Keratinocyte (primary cell): ENCODE measurements at regions not wholly inside any gene's neighbourhood (a gene's known extent, or its start where the extent isn't known, plus 50 kb on each side); places are given as distances from the start of the nearest gene placed in this dataset.

Experiments used
- DNase-seq: peaks from one replicate; pipeline ENCODE4 v3.0.0-alpha.2; 2011; ENCODE audit warnings: low read depth, missing footprints, low spot score
- FAIRE-seq: peaks from 2 replicates; lab custom pipeline; 2011; peaks lifted over from hg19 to GRCh38; lab: Jason Lieb, UNC
- H2AFZ ChIP-seq: 2 replicates; pipeline ENCODE4 v1.6.0; 2012; ENCODE audit warnings: low read length, control low read depth, inconsistent platforms; ENCODE audit not compliant: control insufficient read depth
- H3K27ac ChIP-seq: 2 replicates; pipeline ENCODE4 v1.5.1; 2011; ENCODE audit warnings: low read length; ENCODE audit not compliant: control insufficient read depth, insufficient read depth
- H3K27me3 ChIP-seq: 3 replicates; pipeline ENCODE4 v1.6.0; 2011; ENCODE audit warnings: low read length; ENCODE audit not compliant: control insufficient read depth, insufficient read depth; ENCODE audit errors: extremely low read depth
- H3K36me3 ChIP-seq, 2 experiments: 2 replicates in 1 of 2; 3 replicates in 1 of 2; pipeline ENCODE4 v1.5.1; 2011; ENCODE audit warnings: low read length in 2 of 2, mild to moderate bottlenecking in 1 of 2; ENCODE audit not compliant: control insufficient read depth in 2 of 2, insufficient read depth in 2 of 2; ENCODE audit errors: extremely low read depth in 1 of 2
- H3K4me1 ChIP-seq: 3 replicates; pipeline ENCODE4 v1.5.1; 2011; ENCODE audit warnings: low read length; ENCODE audit not compliant: control insufficient read depth, insufficient read depth; ENCODE audit errors: extremely low read depth
- H3K4me2 ChIP-seq: 3 replicates; pipeline ENCODE4 v1.6.0; 2011; ENCODE audit warnings: low read depth, low read length; ENCODE audit not compliant: control insufficient read depth, insufficient read depth; ENCODE audit errors: extremely low read depth
- H3K4me3 ChIP-seq, 3 experiments: fragments of 200-600 bp in 1 of 3; sonication (generic) in 1 of 3; 2 replicates in 2 of 3; 3 replicates in 1 of 3; pipeline ENCODE4 v1.5.1; 2011 to 2016; ENCODE audit warnings: low read length in 3 of 3, mild to moderate bottlenecking in 3 of 3, control low read depth in 2 of 3, inconsistent platforms in 1 of 3, low read depth in 1 of 3, mixed read lengths in 1 of 3, mixed run types in 1 of 3, moderate library complexity in 1 of 3; ENCODE audit not compliant: control insufficient read depth in 2 of 3, insufficient read depth in 2 of 3; ENCODE audit errors: extremely low read depth in 1 of 3
- H3K79me2 ChIP-seq: 2 replicates; pipeline ENCODE4 v1.6.0; 2012; ENCODE audit warnings: low read length; ENCODE audit not compliant: control insufficient read depth, insufficient read depth
- H3K9ac ChIP-seq: 3 replicates; pipeline ENCODE4 v1.6.0; 2011; ENCODE audit warnings: low read length; ENCODE audit not compliant: control insufficient read depth, insufficient read depth; ENCODE audit errors: extremely low read depth
- H3K9me1 ChIP-seq: 3 replicates; pipeline ENCODE4 v1.6.0; 2011; ENCODE audit warnings: low read length; ENCODE audit not compliant: control insufficient read depth, insufficient read depth; ENCODE audit errors: extremely low read depth
- H3K9me3 ChIP-seq: 2 replicates; pipeline ENCODE4 v1.5.1; 2012; ENCODE audit warnings: low read depth, low read length; ENCODE audit not compliant: control insufficient read depth
- H4K20me1 ChIP-seq: 3 replicates; pipeline ENCODE4 v1.6.0; 2011; ENCODE audit warnings: low read length; ENCODE audit not compliant: control insufficient read depth, insufficient read depth; ENCODE audit errors: extremely low read depth
- EZH2 ChIP-seq: IDR thresholded peaks from one replicate; pipeline ENCODE4 v1.6.1; 2012; ENCODE audit warnings: inconsistent platforms, mild to moderate bottlenecking, low read length, moderate library complexity
- dilution Hi-C: fragments of 300-500 bp; cut with MboI; formaldehyde crosslinking; loops from one replicate; pipeline ENCODE4 v1.7.0; 2020; ENCODE audit warnings: low sequenced_read_pairs; ENCODE audit not compliant: extremely low pct_ligation_motif_present
- TF ChIP-seq, protein P1 (sequence below), 3 experiments: IDR thresholded peaks in 1 of 3; conservative IDR thresholded peaks in 1 of 3; optimal IDR thresholded peaks in 1 of 3; 2 replicates in 2 of 3; 3 replicates in 1 of 3; pipeline versions ENCODE3 to v1.5.1; 2011; ENCODE audit warnings: low read length in 3 of 3, mild to moderate bottlenecking in 3 of 3, moderate library complexity in 2 of 3, control low read depth in 1 of 3, inconsistent platforms in 1 of 3; ENCODE audit not compliant: insufficient read depth in 2 of 3; ENCODE audit errors: extremely low read depth in 1 of 3

DNA sequence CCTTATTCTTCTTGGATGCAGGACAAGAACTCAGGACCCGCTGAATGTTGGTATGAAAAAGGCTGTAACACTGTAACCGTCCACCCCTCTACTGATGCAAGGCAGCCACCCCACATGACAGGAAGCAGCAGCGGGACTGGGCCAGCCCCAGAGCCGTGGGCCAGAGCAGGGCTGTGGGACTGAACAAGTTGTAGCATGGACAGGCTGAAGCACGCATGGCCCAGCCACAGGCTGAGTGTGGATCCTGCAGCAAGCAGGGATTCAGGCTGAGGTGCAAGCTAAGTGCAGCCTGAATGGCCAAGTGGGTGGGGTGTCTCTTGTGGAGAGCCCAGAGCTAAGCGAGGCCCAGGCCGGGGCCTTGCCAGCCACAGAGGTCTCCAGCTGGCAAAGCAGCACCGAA lies 632.2 kb downstream of the SPOCK3 start:
- Histone ChIP-seq H3K4me3 (no peak overlapping the region), H3K9me1 (no peaks in the 10 kb centered on the region), H3K79me2 (no peaks in the 10 kb centered on the region), H3K9me3 (no peaks in the 10 kb centered on the region), H3K36me3 (no peaks in the 10 kb centered on the region), H3K27me3 (no peaks in the 10 kb centered on the region), H3K4me1 (no peaks in the 10 kb centered on the region), H3K27ac (no peak overlapping the region), H3K4me2 (no peak overlapping the region), H3K9ac (no peak overlapping the region), H2AFZ (no peak overlapping the region), H4K20me1 (no peaks in the 10 kb centered on the region)
- no peak for DNase-seq
- no peak for FAIRE-seq
- TF ChIP-seq, protein P1, sequence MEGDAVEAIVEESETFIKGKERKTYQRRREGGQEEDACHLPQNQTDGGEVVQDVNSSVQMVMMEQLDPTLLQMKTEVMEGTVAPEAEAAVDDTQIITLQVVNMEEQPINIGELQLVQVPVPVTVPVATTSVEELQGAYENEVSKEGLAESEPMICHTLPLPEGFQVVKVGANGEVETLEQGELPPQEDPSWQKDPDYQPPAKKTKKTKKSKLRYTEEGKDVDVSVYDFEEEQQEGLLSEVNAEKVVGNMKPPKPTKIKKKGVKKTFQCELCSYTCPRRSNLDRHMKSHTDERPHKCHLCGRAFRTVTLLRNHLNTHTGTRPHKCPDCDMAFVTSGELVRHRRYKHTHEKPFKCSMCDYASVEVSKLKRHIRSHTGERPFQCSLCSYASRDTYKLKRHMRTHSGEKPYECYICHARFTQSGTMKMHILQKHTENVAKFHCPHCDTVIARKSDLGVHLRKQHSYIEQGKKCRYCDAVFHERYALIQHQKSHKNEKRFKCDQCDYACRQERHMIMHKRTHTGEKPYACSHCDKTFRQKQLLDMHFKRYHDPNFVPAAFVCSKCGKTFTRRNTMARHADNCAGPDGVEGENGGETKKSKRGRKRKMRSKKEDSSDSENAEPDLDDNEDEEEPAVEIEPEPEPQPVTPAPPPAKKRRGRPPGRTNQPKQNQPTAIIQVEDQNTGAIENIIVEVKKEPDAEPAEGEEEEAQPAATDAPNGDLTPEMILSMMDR (optimal IDR thresholded peaks at IDR 0.05 in 1 of 3, IDR thresholded peaks at IDR 0.05 in 1 of 3, conservative IDR thresholded peaks at IDR 0.05 in 1 of 3; ENCODE audit: extremely low read depth in 1 of 3, insufficient read depth in 2 of 3, low read length in 3 of 3) = no peak
- TF ChIP-seq EZH2 = no peak
- dilution Hi-C loops = no loop called here

GRCh38 chr4:166622425-166622977 lies 611.8 kb downstream of the SPOCK3 start:
- no peaks in the 10 kb centered on the region for H3K27me3 ChIP-seq
- no peak for TF ChIP-seq EZH2
- TF ChIP-seq, protein P1 (optimal IDR thresholded peaks at IDR 0.05 in 1 of 3, IDR thresholded peaks at IDR 0.05 in 1 of 3, conservative IDR thresholded peaks at IDR 0.05 in 1 of 3; ENCODE audit: extremely low read depth in 1 of 3, insufficient read depth in 2 of 3, low read length in 3 of 3) = no peak
- dilution Hi-C loops = no loop called here
- H3K4me3 ChIP-seq = no peak overlapping the region
- DNase-seq (no peak), FAIRE-seq (no peak)
- no peaks in the 10 kb centered on the region for H3K79me2 ChIP-seq
- no peaks in the 10 kb centered on the region for H3K9me3 ChIP-seq
- no peaks in the 10 kb centered on the region for H3K4me1 ChIP-seq
- no peak overlapping the region for H3K4me2 ChIP-seq
- no peaks in the 10 kb centered on the region for H3K9me1 ChIP-seq
- no peaks in the 10 kb centered on the region for H4K20me1 ChIP-seq
- H2AFZ ChIP-seq = no peak overlapping the region
- no peak overlapping the region for H3K27ac ChIP-seq
- no peak overlapping the region for H3K9ac ChIP-seq
- H3K36me3 ChIP-seq = no peaks in the 10 kb centered on the region
